SU-DHL-6 (cell line): ENCODE measurements at regions not wholly inside any gene's neighbourhood (a gene's known extent, or its start where the extent isn't known, plus 50 kb on each side); places are given as distances from the start of the nearest gene placed in this dataset.

Source experiments
- H2AFZ ChIP-seq: fragments of 200-600 bp; sonication (generic); 2 replicates; pipeline ENCODE4 v1.6.1; 2014; ENCODE audit warnings: low read depth, mild to moderate bottlenecking, moderate library complexity, mixed read lengths, antibody characterized with exemption, low read length; ENCODE audit not compliant: severe bottlenecking
- H3F3A ChIP-seq: fragments of 200-600 bp; shearing (Covaris generic); 2 replicates; pipeline ENCODE4 v1.6.0; 2016; ENCODE audit warnings: antibody characterized with exemption, mild to moderate bottlenecking; ENCODE audit not compliant: insufficient read depth
- H3K27ac ChIP-seq: fragments of 200-600 bp; sonication (generic); 2 replicates; pipeline ENCODE4 v1.5.1; 2016; ENCODE audit warnings: low read depth, mild to moderate bottlenecking, low read length, moderate library complexity, mixed read lengths
- H3K27me3 ChIP-seq: fragments of 200-600 bp; sonication (generic), shearing (Covaris generic); 2 replicates; pipeline ENCODE4 v1.6.0; 2014; ENCODE audit warnings: mild to moderate bottlenecking, low read length
- H3K36me3 ChIP-seq: fragments of 200-600 bp; sonication (generic); 2 replicates; pipeline ENCODE4 v1.6.1; 2014; ENCODE audit warnings: mild to moderate bottlenecking, low read length, mixed read lengths
- H3K4me2 ChIP-seq: fragments of 300-600, 200-600 bp; shearing (Covaris generic), sonication (generic); 2 replicates; pipeline ENCODE4 v1.6.0; 2014; ENCODE audit warnings: low read length, low read depth, mild to moderate bottlenecking; ENCODE audit not compliant: poor library complexity, severe bottlenecking
- H3K4me3 ChIP-seq: fragments of 200-600 bp; sonication (generic); 2 replicates; pipeline ENCODE4 v1.5.1; 2014; ENCODE audit warnings: antibody characterized with exemption, low read length, mild to moderate bottlenecking, mixed read lengths; ENCODE audit not compliant: insufficient read depth, poor library complexity, severe bottlenecking
- H3K79me2 ChIP-seq: fragments of 200-600 bp; sonication (generic); 2 replicates; pipeline ENCODE4 v1.6.1; 2014; ENCODE audit warnings: mild to moderate bottlenecking, low read length, moderate library complexity; ENCODE audit not compliant: insufficient read depth
- H3K9ac ChIP-seq: fragments of 200-600 bp; sonication (generic); 2 replicates; pipeline ENCODE4 v1.7.0; 2014; ENCODE audit warnings: mild to moderate bottlenecking, low read length
- H3K9me2 ChIP-seq: fragments of 200-600 bp; sonication (generic); replicated peaks from 2 replicates; pipeline ENCODE4 v1.6.1; 2014; ENCODE audit warnings: low read length; ENCODE audit not compliant: insufficient read depth
- H3K9me3 ChIP-seq: fragments of 200-600 bp; sonication (generic); 2 replicates; pipeline ENCODE4 v1.6.1; 2014; ENCODE audit warnings: low read length, mixed read lengths; ENCODE audit not compliant: insufficient read depth
- H4K20me1 ChIP-seq: fragments of 200-600 bp; sonication (generic); 2 replicates; pipeline ENCODE4 v1.6.1; 2014; ENCODE audit warnings: low read depth, mild to moderate bottlenecking, antibody characterized with exemption, low read length, moderate library complexity, mixed read lengths
- EZH2phosphoT487 ChIP-seq: fragments of 200-600 bp; sonication (generic), shearing (Covaris generic); conservative IDR thresholded peaks from 2 replicates; pipeline ENCODE4 v1.6.1; 2018; ENCODE audit warnings: mild to moderate bottlenecking, antibody characterized with exemption, low read length, moderate library complexity, mixed read lengths
- TF ChIP-seq, protein P1 (sequence below): fragments of 200-600 bp; sonication (generic); IDR thresholded peaks from one replicate; pipeline ENCODE4 v1.5.1; 2017; ENCODE audit warnings: antibody characterized with exemption, mild to moderate bottlenecking, low read length, moderate library complexity; ENCODE audit not compliant: insufficient read depth, poor library complexity, severe bottlenecking

DNA sequence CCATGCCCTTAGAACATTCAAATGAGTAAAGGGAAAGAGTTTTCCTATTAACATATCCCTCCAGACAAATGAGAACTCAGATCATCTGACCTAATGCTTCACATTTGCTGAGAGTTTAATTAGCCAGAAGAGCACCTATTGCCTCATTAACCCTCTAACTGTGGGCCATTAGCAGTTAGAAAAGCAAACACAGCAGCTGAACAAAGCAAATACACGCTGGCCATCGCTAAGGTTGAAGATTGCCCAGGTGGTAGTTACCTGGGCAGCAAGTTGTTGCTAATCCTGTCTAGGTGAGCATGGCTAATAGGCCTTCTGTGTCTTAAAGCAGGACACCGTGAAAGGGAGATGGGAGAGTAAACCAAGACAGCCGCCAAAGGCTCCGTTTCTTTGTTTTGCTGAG is 49.9 kb upstream of the UCN3 start:
- Histone ChIP-seq H3K9me3 (no peaks in the 10 kb centered on the region), H3K27ac (no peak overlapping the region), H3F3A (no peaks in the 10 kb centered on the region), H2AFZ (no peak overlapping the region), H3K27me3 (no peaks in the 10 kb centered on the region), H3K9ac (no peak overlapping the region), H3K4me2 (no peak overlapping the region), H3K36me3 (no peaks in the 10 kb centered on the region), H3K79me2 (no peaks in the 10 kb centered on the region), H4K20me1 (no peaks in the 10 kb centered on the region), H3K4me3 (no peak overlapping the region), H3K9me2 (no peaks in the 10 kb centered on the region)
- TF ChIP-seq EZH2phosphoT487 = no peak
- TF ChIP-seq, protein P1, sequence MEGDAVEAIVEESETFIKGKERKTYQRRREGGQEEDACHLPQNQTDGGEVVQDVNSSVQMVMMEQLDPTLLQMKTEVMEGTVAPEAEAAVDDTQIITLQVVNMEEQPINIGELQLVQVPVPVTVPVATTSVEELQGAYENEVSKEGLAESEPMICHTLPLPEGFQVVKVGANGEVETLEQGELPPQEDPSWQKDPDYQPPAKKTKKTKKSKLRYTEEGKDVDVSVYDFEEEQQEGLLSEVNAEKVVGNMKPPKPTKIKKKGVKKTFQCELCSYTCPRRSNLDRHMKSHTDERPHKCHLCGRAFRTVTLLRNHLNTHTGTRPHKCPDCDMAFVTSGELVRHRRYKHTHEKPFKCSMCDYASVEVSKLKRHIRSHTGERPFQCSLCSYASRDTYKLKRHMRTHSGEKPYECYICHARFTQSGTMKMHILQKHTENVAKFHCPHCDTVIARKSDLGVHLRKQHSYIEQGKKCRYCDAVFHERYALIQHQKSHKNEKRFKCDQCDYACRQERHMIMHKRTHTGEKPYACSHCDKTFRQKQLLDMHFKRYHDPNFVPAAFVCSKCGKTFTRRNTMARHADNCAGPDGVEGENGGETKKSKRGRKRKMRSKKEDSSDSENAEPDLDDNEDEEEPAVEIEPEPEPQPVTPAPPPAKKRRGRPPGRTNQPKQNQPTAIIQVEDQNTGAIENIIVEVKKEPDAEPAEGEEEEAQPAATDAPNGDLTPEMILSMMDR = no peak
